H1 (cell line): ENCODE measurements at regions not wholly inside any gene's neighbourhood (a gene's known extent, or its start where the extent isn't known, plus 50 kb on each side); places are given as distances from the start of the nearest gene placed in this dataset.

Experiments
- CHD1 ChIP-seq: IDR thresholded peaks from 2 replicates; pipeline ENCODE4 v1.6.1; 2012; ENCODE audit warnings: low read depth, low read length, improper control_type of control experiment
- EGR1 ChIP-seq: IDR thresholded peaks from 2 replicates; pipeline ENCODE4 v1.6.1; 2011; ENCODE audit warnings: low read depth, low read length, borderline replicate concordance
- EP300 ChIP-seq, 2 experiments: IDR thresholded peaks; 1 replicate in 1 of 2; 2 replicates in 1 of 2; pipeline ENCODE4 v1.6.1; 2011 to 2012; ENCODE audit warnings: low read depth in 2 of 2, low read length in 2 of 2, mild to moderate bottlenecking in 2 of 2, borderline replicate concordance in 1 of 2, inconsistent platforms in 1 of 2, moderate library complexity in 1 of 2
- JUN ChIP-seq: IDR thresholded peaks from 2 replicates; pipeline ENCODE4 v1.6.1; 2011; ENCODE audit warnings: low read depth, mild to moderate bottlenecking, improper control_type of control experiment, low read length
- RXRA ChIP-seq: IDR thresholded peaks from 2 replicates; pipeline ENCODE4 v1.6.1; 2011; ENCODE audit warnings: low read depth, mild to moderate bottlenecking, low read length, moderate library complexity; ENCODE audit not compliant: insufficient read depth
- SP1 ChIP-seq: IDR thresholded peaks from 2 replicates; pipeline ENCODE4 v1.6.1; 2011; ENCODE audit warnings: low read depth, low read length
- TCF12 ChIP-seq: IDR thresholded peaks from 2 replicates; pipeline ENCODE4 v1.6.1; 2011; ENCODE audit warnings: low read depth, mild to moderate bottlenecking, low read length
- TF ChIP-seq, protein P1 (sequence below), 3 experiments: IDR thresholded peaks; 1 replicate in 2 of 3; 2 replicates in 1 of 3; pipeline versions ENCODE4 v1.5.1 to v1.6.1; 2011; ENCODE audit warnings: low read length in 3 of 3, mild to moderate bottlenecking in 3 of 3, inconsistent platforms in 2 of 3, low read depth in 1 of 3, moderate library complexity in 1 of 3; ENCODE audit not compliant: insufficient read depth in 1 of 3; ENCODE audit errors: control extremely low read depth in 1 of 3

DNA sequence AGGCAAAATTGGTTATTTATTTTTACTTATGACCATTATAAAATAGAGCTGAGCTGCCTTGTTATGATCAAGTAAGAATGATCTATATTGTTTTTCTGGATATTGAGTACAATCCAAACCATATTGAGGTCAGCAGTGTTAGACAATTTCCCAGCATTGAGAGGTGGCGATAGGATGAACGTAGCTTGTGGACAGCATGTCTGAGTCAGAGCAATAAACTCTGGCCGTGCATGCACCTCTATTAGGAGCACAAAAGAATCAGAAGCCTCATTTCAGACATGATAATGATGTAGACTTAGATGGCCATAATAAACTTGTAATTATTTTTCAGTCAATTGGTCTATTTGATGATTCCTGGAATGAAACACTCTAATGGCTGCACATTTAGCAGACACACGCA, 491.6 kb downstream of the RIT2 start (continued):
- no peak for TF ChIP-seq EP300 (IDR thresholded peaks at IDR 0.05; ENCODE audit: borderline replicate concordance in 1 of 2, low read depth in 2 of 2, low read length in 2 of 2)
- no peak for TF ChIP-seq SP1
- no peak for TF ChIP-seq TCF12
- TF ChIP-seq, protein P1, sequence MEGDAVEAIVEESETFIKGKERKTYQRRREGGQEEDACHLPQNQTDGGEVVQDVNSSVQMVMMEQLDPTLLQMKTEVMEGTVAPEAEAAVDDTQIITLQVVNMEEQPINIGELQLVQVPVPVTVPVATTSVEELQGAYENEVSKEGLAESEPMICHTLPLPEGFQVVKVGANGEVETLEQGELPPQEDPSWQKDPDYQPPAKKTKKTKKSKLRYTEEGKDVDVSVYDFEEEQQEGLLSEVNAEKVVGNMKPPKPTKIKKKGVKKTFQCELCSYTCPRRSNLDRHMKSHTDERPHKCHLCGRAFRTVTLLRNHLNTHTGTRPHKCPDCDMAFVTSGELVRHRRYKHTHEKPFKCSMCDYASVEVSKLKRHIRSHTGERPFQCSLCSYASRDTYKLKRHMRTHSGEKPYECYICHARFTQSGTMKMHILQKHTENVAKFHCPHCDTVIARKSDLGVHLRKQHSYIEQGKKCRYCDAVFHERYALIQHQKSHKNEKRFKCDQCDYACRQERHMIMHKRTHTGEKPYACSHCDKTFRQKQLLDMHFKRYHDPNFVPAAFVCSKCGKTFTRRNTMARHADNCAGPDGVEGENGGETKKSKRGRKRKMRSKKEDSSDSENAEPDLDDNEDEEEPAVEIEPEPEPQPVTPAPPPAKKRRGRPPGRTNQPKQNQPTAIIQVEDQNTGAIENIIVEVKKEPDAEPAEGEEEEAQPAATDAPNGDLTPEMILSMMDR (IDR thresholded peaks at IDR 0.05; ENCODE audit: control extremely low read depth in 1 of 3, insufficient read depth in 1 of 3, low read depth in 1 of 3, low read length in 3 of 3), result no peak
- TF ChIP-seq EGR1, result no peak
- no peak for TF ChIP-seq JUN
- no peak for TF ChIP-seq CHD1
- TF ChIP-seq RXRA, result no peak
- TF ChIP-seq, all 59 proteins: peak for 0
